Naive thymus-derived CD4-positive, alpha-beta T cell (primary cell): ENCODE measurements at regions not wholly inside any gene's neighbourhood (a gene's known extent, or its start where the extent isn't known, plus 50 kb on each side); places are given as distances from the start of the nearest gene placed in this dataset.

Source experiments
- ATAC-seq: fragments of 150-1000 bp; cut with Tn5 transposase; 2 replicates; pipeline ENCODE4 v1.10.0; 2021; ENCODE audit warnings: mild to moderate bottlenecking, moderate library complexity
- CTCF ChIA-PET: fragments of 350-600 bp; sonication (Branson Sonifier 250); formaldehyde crosslinking; loops from one replicate; lab custom pipeline; 2021; ENCODE audit warnings: antibody characterized with exemption; lab: Charles Lee
- POLR2A ChIA-PET: fragments of 350-600 bp; sonication (Branson Sonifier 250); formaldehyde crosslinking; loops from one replicate; lab custom pipeline; 2021; ENCODE audit warnings: antibody characterized with exemption, inconsistent platforms; lab: Charles Lee
- DNase-seq, 9 donors: peaks; one replicate each; pipeline versions ENCODE4 v3.0.0 to v3.0.0-alpha.2; 2020 to 2022; ENCODE audit warnings: mixed read lengths in 1 of 9
- H3K27ac ChIP-seq: one replicate; pipeline ENCODE4 v1.7.0; 2013; ENCODE audit warnings: mild to moderate bottlenecking, low read depth, low read length, moderate library complexity
- H3K27me3 ChIP-seq, 2 donors: one replicate each; pipeline ENCODE4 v1.7.0; 2013; ENCODE audit warnings: low read length in 2 of 2, mild to moderate bottlenecking in 2 of 2, moderate library complexity in 2 of 2; ENCODE audit not compliant: control insufficient read depth in 2 of 2, insufficient read depth in 2 of 2
- H3K36me3 ChIP-seq, 3 experiments: 1 replicate in 2 of 3; 2 replicates in 1 of 3; pipeline ENCODE4 v1.7.0; 2013; ENCODE audit warnings: low read length in 3 of 3, mild to moderate bottlenecking in 3 of 3, moderate library complexity in 1 of 3; ENCODE audit not compliant: insufficient read depth in 3 of 3, control insufficient read depth in 2 of 3
- H3K4me1 ChIP-seq, 2 donors: one replicate each; pipeline ENCODE4 v1.7.0; 2013; ENCODE audit warnings: low read length in 2 of 2, mild to moderate bottlenecking in 2 of 2, moderate library complexity in 1 of 2; ENCODE audit not compliant: control insufficient read depth in 2 of 2, insufficient read depth in 2 of 2
- H3K4me3 ChIP-seq: 2 replicates; pipeline ENCODE4 v1.7.0; 2013; ENCODE audit warnings: mild to moderate bottlenecking, low read length
- H3K9me3 ChIP-seq, 3 experiments: 1 replicate in 2 of 3; 2 replicates in 1 of 3; pipeline ENCODE4 v1.7.0; 2013; ENCODE audit warnings: low read length in 3 of 3; ENCODE audit not compliant: control insufficient read depth in 2 of 3
- H3K27ac Mint-ChIP-seq, 9 donors: one replicate each; pipeline ENCODE4 v1.8.0; 2020 to 2022; ENCODE audit warnings: mixed read lengths in 9 of 9, mild to moderate bottlenecking in 8 of 9, moderate library complexity in 5 of 9, inconsistent platforms in 2 of 9
- H3K27me3 Mint-ChIP-seq, 5 donors: one replicate each; pipeline ENCODE4 v1.8.0; 2021 to 2022; ENCODE audit warnings: mixed read lengths in 5 of 5, mild to moderate bottlenecking in 1 of 5
- H3K36me3 Mint-ChIP-seq, 5 donors: one replicate each; pipeline ENCODE4 v1.8.0; 2020 to 2022; ENCODE audit warnings: mixed read lengths in 5 of 5, mild to moderate bottlenecking in 3 of 5, inconsistent platforms in 1 of 5
- H3K4me1 Mint-ChIP-seq, 7 donors: one replicate each; pipeline ENCODE4 v1.8.0; 2020 to 2022; ENCODE audit warnings: mixed read lengths in 7 of 7, mild to moderate bottlenecking in 3 of 7, inconsistent platforms in 1 of 7
- H3K4me3 Mint-ChIP-seq, 10 donors: one replicate each; pipeline ENCODE4 v1.8.0; 2020 to 2022; ENCODE audit warnings: mild to moderate bottlenecking in 10 of 10, mixed read lengths in 10 of 10, moderate library complexity in 6 of 10, inconsistent platforms in 2 of 10
- H3K9me3 Mint-ChIP-seq, 11 donors: one replicate each; pipeline ENCODE4 v1.8.0; 2020 to 2022; ENCODE audit warnings: mixed read lengths in 11 of 11, mild to moderate bottlenecking in 4 of 11, inconsistent platforms in 1 of 11, moderate library complexity in 1 of 11
- intact Hi-C, 2 donors: fragments of 100-400 bp; cut with micrococcal nuclease; formaldehyde crosslinking; loops; one replicate each; pipeline ENCODE4 v1.15.1; 2023

DNA sequence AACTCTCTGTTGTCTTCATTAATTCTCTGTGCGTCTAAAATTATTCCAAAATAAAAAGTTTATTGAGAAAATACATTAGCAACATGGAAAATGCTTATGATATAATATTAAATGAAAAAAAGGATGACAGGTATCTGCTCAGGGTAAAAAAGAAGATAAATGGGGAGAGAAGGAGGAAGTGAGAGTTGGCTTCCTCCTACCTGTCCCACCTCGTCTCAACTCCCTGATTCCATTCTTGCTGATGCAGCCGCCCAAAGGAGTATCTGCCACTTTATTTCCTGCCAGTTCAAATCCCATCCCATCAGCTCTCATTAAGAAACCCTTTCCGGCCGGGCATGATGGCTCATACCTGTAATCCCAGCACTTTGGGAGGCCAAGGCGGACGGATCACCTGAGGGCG, 72.5 kb upstream of the ALOX12 start:
- H3K27me3 Mint-ChIP-seq: peaks cover 0 to 19% (median 0%) of the 10 kb centered on the region in 5 donors
- POLR2A ChIA-PET: interaction anchor here (0.7 to 1.9 kb wide), 2 partner anchors 12 to 31 kb away, joined by 3 to 7 read pairs; no protein-coding TSS in a partner anchor
- H3K9me3 ChIP-seq: no peaks in the 10 kb centered on the region
- H3K36me3 ChIP-seq: no peaks in the 10 kb centered on the region
- peak overlapping the region in 5 of 10 donors; percentile 18 to 55 (median 29) for H3K4me3 Mint-ChIP-seq
- intact Hi-C loops: no loop called here
- H3K27me3 ChIP-seq: no peaks in the 10 kb centered on the region
- no peak overlapping the region for H3K27ac ChIP-seq
- peaks cover 0 to 14% (median 7%) of the 10 kb centered on the region in 5 donors for H3K36me3 Mint-ChIP-seq
- no peak overlapping the region for H3K4me3 ChIP-seq
- ATAC-seq: no peak
- H3K4me1 ChIP-seq: peaks cover 3 to 18% of the 10 kb centered on the region in 2 donors
- DNase-seq: no peak
- CTCF ChIA-PET: interaction anchor here (1.0 to 2.5 kb wide), 2 partner anchors 9 to 81 kb away, joined by 3 to 12 read pairs; no protein-coding TSS in a partner anchor
- H3K27ac Mint-ChIP-seq: no peak overlapping the region
- H3K4me1 Mint-ChIP-seq: peaks cover 5 to 40% (median 34%) of the 10 kb centered on the region in 7 donors
- peaks cover 0 to 3% (median 0%) of the 10 kb centered on the region in 11 donors for H3K9me3 Mint-ChIP-seq

DNA sequence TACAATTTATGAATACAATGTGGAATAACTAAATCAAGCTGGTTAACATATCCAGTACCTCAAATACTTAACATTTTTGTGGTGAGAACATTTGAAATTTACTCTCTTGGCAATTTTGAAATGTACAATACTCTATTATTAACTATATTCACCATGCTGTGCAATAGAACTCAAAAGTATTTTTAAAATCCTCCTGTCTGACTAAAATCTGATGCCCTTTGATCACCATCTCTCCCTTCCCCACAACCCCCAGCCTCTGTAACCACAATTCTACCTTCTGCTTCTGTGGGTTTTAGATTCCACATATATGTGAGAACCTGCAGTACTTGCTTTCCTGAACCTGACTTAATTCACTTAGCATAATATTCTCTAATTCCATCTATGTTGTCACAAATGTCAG, 71.6 kb upstream of the ALOX12 start:
- Mint-ChIP-seq H3K27ac (peak overlapping the region in 7 of 9 donors; percentile 2 to 56 (median 17)), H3K4me3 (peak overlapping the region; percentile 21 to 70 (median 55)), H3K9me3 (peaks cover 0 to 3% (median 0%) of the 10 kb centered on the region in 11 donors)

DNA sequence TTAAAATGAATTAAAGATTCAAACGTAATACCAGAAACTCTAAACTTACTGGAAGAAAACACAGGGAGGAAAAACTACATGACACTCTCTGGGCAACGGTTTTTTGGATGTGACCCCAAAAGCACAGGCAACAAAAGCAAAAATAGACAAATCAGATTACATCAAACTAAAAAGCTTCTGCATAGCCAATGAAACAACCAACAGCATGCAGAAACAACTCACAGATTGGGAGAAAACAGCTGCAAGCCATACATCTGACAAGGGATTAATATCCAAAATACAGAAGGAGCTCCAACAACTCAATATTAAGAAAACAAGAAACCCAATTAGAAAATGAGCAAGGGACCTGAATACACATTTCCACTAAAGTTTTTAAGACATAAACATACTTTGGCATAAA, 69.2 kb upstream of the ALOX12 start:
- DNase-seq (no peak), ATAC-seq (no peak)
- Histone ChIP-seq H3K27ac (no peak overlapping the region), H3K36me3 (no peaks in the 10 kb centered on the region), H3K9me3 (no peaks in the 10 kb centered on the region), H3K4me3 (no peak overlapping the region), H3K27me3 (no peaks in the 10 kb centered on the region), H3K4me1 (peaks cover 3 to 18% of the 10 kb centered on the region in 2 donors)
- Mint-ChIP-seq H3K4me1 (peaks cover 5 to 34% (median 29%) of the 10 kb centered on the region in 7 donors), H3K27ac (no peak overlapping the region), H3K27me3 (peaks cover 0 to 15% (median 0%) of the 10 kb centered on the region in 5 donors), H3K9me3 (peaks cover 0 to 3% (median 0%) of the 10 kb centered on the region in 11 donors), H3K4me3 (no peak overlapping the region), H3K36me3 (peaks cover 0 to 5% (median 4%) of the 10 kb centered on the region in 5 donors)
- CTCF ChIA-PET: interaction anchor here (2.5 kb wide), 1 partner anchor 16 kb away, joined by 8 read pairs; no protein-coding TSS in a partner anchor
- POLR2A ChIA-PET: interaction anchor here (1.0 kb wide), 1 partner anchor 9 kb away, joined by 3 read pairs; no protein-coding TSS in a partner anchor
- intact Hi-C loops: no loop called here

More for the DNA sequence above, 71.6 kb upstream of the ALOX12 start:
- Histone ChIP-seq H3K36me3 (no peaks in the 10 kb centered on the region), H3K9me3 (no peaks in the 10 kb centered on the region), H3K4me1 (peaks cover 3 to 18% of the 10 kb centered on the region in 2 donors), H3K27ac (no peak overlapping the region), H3K4me3 (no peak overlapping the region), H3K27me3 (no peaks in the 10 kb centered on the region)
- intact Hi-C loops: no loop called here
- ChIA-PET CTCF (interaction anchor here (0.6 to 2.5 kb wide), 3 partner anchors 10 to 369 kb away, joined by 3 to 12 read pairs (median 3); no protein-coding TSS in a partner anchor), POLR2A (interaction anchor here (0.7 to 1.9 kb wide), 2 partner anchors 11 to 690 kb away, joined by 3 to 7 read pairs; no protein-coding TSS in a partner anchor)
- H3K36me3 Mint-ChIP-seq: peaks cover 0 to 14% (median 7%) of the 10 kb centered on the region in 5 donors
- DNase-seq (peak in 7 of 9 donors; percentile 37 to 58 (median 43)), ATAC-seq (peak; percentile 65)
- peaks cover 5 to 40% (median 34%) of the 10 kb centered on the region in 7 donors for H3K4me1 Mint-ChIP-seq
- H3K27me3 Mint-ChIP-seq: peaks cover 0 to 19% (median 0%) of the 10 kb centered on the region in 5 donors

GRCh38 chr17:6927290-6928126, 68.3 kb upstream of the ALOX12 start:
- peaks cover 5 to 29% (median 25%) of the 10 kb centered on the region in 7 donors for H3K4me1 Mint-ChIP-seq
- Histone ChIP-seq H3K36me3 (no peaks in the 10 kb centered on the region), H3K4me3 (no peak overlapping the region), H3K4me1 (peaks cover 3 to 18% of the 10 kb centered on the region in 2 donors), H3K27me3 (no peaks in the 10 kb centered on the region), H3K9me3 (no peaks in the 10 kb centered on the region), H3K27ac (no peak overlapping the region)
- H3K27me3 Mint-ChIP-seq: peaks cover 0 to 12% (median 0%) of the 10 kb centered on the region in 5 donors
- intact Hi-C loops: no loop called here
- ATAC-seq: no peak
- DNase-seq: no peak
- ChIA-PET POLR2A (interaction anchor here (1.0 kb wide), 1 partner anchor 77 kb away, joined by 3 read pairs; no protein-coding TSS in a partner anchor), CTCF (interaction anchor here (2.5 kb wide), 1 partner anchor 17 kb away, joined by 8 read pairs; no protein-coding TSS in a partner anchor)
- peaks cover 0 to 3% (median 0%) of the 10 kb centered on the region in 11 donors for H3K9me3 Mint-ChIP-seq
- no peak overlapping the region for H3K27ac Mint-ChIP-seq
- H3K36me3 Mint-ChIP-seq: peaks cover 0 to 5% (median 4%) of the 10 kb centered on the region in 5 donors
- no peak overlapping the region for H3K4me3 Mint-ChIP-seq

- Mint-ChIP-seq H3K36me3 (peaks cover 0 to 5% (median 4%) of the 10 kb centered on the region in 5 donors), H3K9me3 (peaks cover 0 to 3% (median 0%) of the 10 kb centered on the region in 11 donors), H3K4me3 (no peak overlapping the region), H3K27ac (no peak overlapping the region), H3K4me1 (peaks cover 0 to 22% (median 19%) of the 10 kb centered on the region in 7 donors), H3K27me3 (peaks cover 0 to 10% (median 0%) of the 10 kb centered on the region in 5 donors)
- H3K4me3 ChIP-seq: no peak overlapping the region
- no peaks in the 10 kb centered on the region for H3K27me3 ChIP-seq
- no peak overlapping the region for H3K27ac ChIP-seq
- no peaks in the 10 kb centered on the region for H3K9me3 ChIP-seq
- intact Hi-C loops: no loop called here
- H3K4me1 ChIP-seq: peaks cover 3 to 15% of the 10 kb centered on the region in 2 donors
- no peak for ATAC-seq
- no peak for DNase-seq
- CTCF ChIA-PET: interaction anchor here (1.5 to 2.5 kb wide), 2 partner anchors 14 to 17 kb away, joined by 6 to 8 read pairs; no protein-coding TSS in a partner anchor
- H3K36me3 ChIP-seq: no peaks in the 10 kb centered on the region
- POLR2A ChIA-PET: interaction anchor here (1.0 kb wide), 1 partner anchor 77 kb away, joined by 3 read pairs; no protein-coding TSS in a partner anchor
Observed at GRCh38 chr17:6928193-6928592, 67.7 kb upstream of the ALOX12 start.

- DNase-seq (no peak), ATAC-seq (no peak)
- H3K36me3 Mint-ChIP-seq: peaks cover 8 to 15% (median 9%) of the 10 kb centered on the region in 5 donors
- POLR2A ChIA-PET: no interaction called here
- Histone ChIP-seq H3K27me3 (no peaks in the 10 kb centered on the region), H3K4me3 (no peak overlapping the region), H3K27ac (no peak overlapping the region), H3K9me3 (no peaks in the 10 kb centered on the region), H3K4me1 (no peaks in the 10 kb centered on the region), H3K36me3 (no peaks in the 10 kb centered on the region)
- CTCF ChIA-PET: interaction anchor here (0.6 kb wide), 1 partner anchor 129 kb away, joined by 6 read pairs; no protein-coding TSS in a partner anchor
- no peak overlapping the region for H3K27ac Mint-ChIP-seq
- H3K27me3 Mint-ChIP-seq: peaks cover 0 to 9% (median 0%) of the 10 kb centered on the region in 5 donors
- H3K4me3 Mint-ChIP-seq: no peak overlapping the region
- H3K4me1 Mint-ChIP-seq: peaks cover 0 to 2% (median 0%) of the 10 kb centered on the region in 7 donors
- H3K9me3 Mint-ChIP-seq: peaks cover 0 to 9% (median 2%) of the 10 kb centered on the region in 11 donors
- intact Hi-C loops: no loop called here
Observed at GRCh38 chr17:6930749-6931148, 65.1 kb upstream of the ALOX12 start.
